ENCODE measurements at regions not wholly inside any gene's neighbourhood (a gene's known extent, or its start where the extent isn't known, plus 50 kb on each side); places are given as distances from the start of the nearest gene placed in this dataset.
A peak's percentile ranks its signal among the peaks of the same experiment; 100 is the strongest.

- Mint-ChIP-seq H3K4me1 (no peaks in the 10 kb centered on the region), H3K4me3 (no peak overlapping the region), H3K36me3 (peaks cover 0 to 4% (median 0%) of the 10 kb centered on the region in 3 donors), H3K9me3 (no peaks in the 10 kb centered on the region), H3K27me3 (peaks cover 7 to 26% of the 10 kb centered on the region in 2 donors), H3K27ac (no peak overlapping the region)
- no peak for DNase-seq
- H3K4me1 ChIP-seq (ENCODE audit: insufficient read depth, low read length), result no peaks in the 10 kb centered on the region
- H3K27me3 ChIP-seq (ENCODE audit: insufficient read depth, low read length, poor library complexity, severe bottlenecking), result no peaks in the 10 kb centered on the region
- POLR2A ChIA-PET, result no interaction called here
- no peaks in the 10 kb centered on the region for H3K9me3 ChIP-seq (ENCODE audit: low read length)
- no peak overlapping the region for H3K27ac ChIP-seq (ENCODE audit: low read depth, low read length)
- no peaks in the 10 kb centered on the region for H3K36me3 ChIP-seq (ENCODE audit: insufficient read depth, low read length)
- no peak overlapping the region for H3K4me3 ChIP-seq (ENCODE audit: low read length)
- CTCF ChIA-PET, result no interaction called here
These were observed 464.6 kb downstream of the MTX2 start for GRCh38 chr2:176733698-176734430.

- ChIA-PET CTCF (no interaction called here), POLR2A (no interaction called here)
- no peaks in the 10 kb centered on the region for H3K4me1 Mint-ChIP-seq
- no peak overlapping the region for H3K4me3 Mint-ChIP-seq
- H3K36me3 Mint-ChIP-seq, result peaks cover 0 to 4% (median 0%) of the 10 kb centered on the region in 3 donors
- Histone ChIP-seq H3K4me1 (ENCODE audit: insufficient read depth, low read length) (no peaks in the 10 kb centered on the region), H3K36me3 (ENCODE audit: insufficient read depth, low read length) (no peaks in the 10 kb centered on the region), H3K27me3 (ENCODE audit: insufficient read depth, low read length, poor library complexity, severe bottlenecking) (no peaks in the 10 kb centered on the region), H3K27ac (ENCODE audit: low read depth, low read length) (no peak overlapping the region), H3K9me3 (ENCODE audit: low read length) (no peaks in the 10 kb centered on the region), H3K4me3 (ENCODE audit: low read length) (no peak overlapping the region)
- DNase-seq, result no peak
- H3K27me3 Mint-ChIP-seq, result peaks cover 7 to 24% of the 10 kb centered on the region in 2 donors
- H3K9me3 Mint-ChIP-seq, result no peaks in the 10 kb centered on the region
- no peak overlapping the region for H3K27ac Mint-ChIP-seq
These were observed 465.6 kb downstream of the MTX2 start for GRCh38 chr2:176734868-176735267.

GRCh38 chr2:176742271-176742670, 470.3 kb upstream of the HNRNPA3 start:
- Histone ChIP-seq H3K27ac (ENCODE audit: low read depth, low read length) (no peak overlapping the region), H3K36me3 (ENCODE audit: insufficient read depth, low read length) (no peaks in the 10 kb centered on the region), H3K4me3 (ENCODE audit: low read length) (no peak overlapping the region), H3K4me1 (ENCODE audit: insufficient read depth, low read length) (no peaks in the 10 kb centered on the region), H3K27me3 (ENCODE audit: insufficient read depth, low read length, poor library complexity, severe bottlenecking) (no peaks in the 10 kb centered on the region), H3K9me3 (ENCODE audit: low read length) (no peaks in the 10 kb centered on the region)
- H3K4me3 Mint-ChIP-seq, result no peak overlapping the region
- H3K9me3 Mint-ChIP-seq, result peaks cover 0 to 1% (median 0%) of the 10 kb centered on the region in 5 donors
- H3K27me3 Mint-ChIP-seq, result peaks cover 13 to 15% of the 10 kb centered on the region in 2 donors
- H3K27ac Mint-ChIP-seq, result no peak overlapping the region
- H3K4me1 Mint-ChIP-seq, result peaks cover 0 to 7% (median 5%) of the 10 kb centered on the region in 3 donors
- H3K36me3 Mint-ChIP-seq, result peaks cover 0 to 4% (median 0%) of the 10 kb centered on the region in 3 donors
- ChIA-PET CTCF (no interaction called here), POLR2A (no interaction called here)
- DNase-seq, result no peak

GRCh38 chr2:176743671-176744070, 468.9 kb upstream of the HNRNPA3 start:
- Mint-ChIP-seq H3K27ac (no peak overlapping the region), H3K9me3 (peaks cover 0 to 1% (median 0%) of the 10 kb centered on the region in 5 donors), H3K4me3 (no peak overlapping the region), H3K27me3 (peaks cover 6% of the 10 kb centered on the region in 2 donors), H3K36me3 (no peaks in the 10 kb centered on the region), H3K4me1 (peaks cover 0 to 7% (median 5%) of the 10 kb centered on the region in 3 donors)
- CTCF ChIA-PET, result no interaction called here
- no peak overlapping the region for H3K27ac ChIP-seq (ENCODE audit: low read depth, low read length)
- no peaks in the 10 kb centered on the region for H3K9me3 ChIP-seq (ENCODE audit: low read length)
- H3K4me1 ChIP-seq (ENCODE audit: insufficient read depth, low read length), result no peaks in the 10 kb centered on the region
- H3K36me3 ChIP-seq (ENCODE audit: insufficient read depth, low read length), result no peaks in the 10 kb centered on the region
- no peaks in the 10 kb centered on the region for H3K27me3 ChIP-seq (ENCODE audit: insufficient read depth, low read length, poor library complexity, severe bottlenecking)
- POLR2A ChIA-PET, result no interaction called here
- no peak for DNase-seq
- no peak overlapping the region for H3K4me3 ChIP-seq (ENCODE audit: low read length)

GRCh38 chr2:176744146-176744545, 468.4 kb upstream of the HNRNPA3 start:
- Histone ChIP-seq H3K27me3 (ENCODE audit: insufficient read depth, low read length, poor library complexity, severe bottlenecking) (no peaks in the 10 kb centered on the region), H3K4me1 (ENCODE audit: insufficient read depth, low read length) (no peaks in the 10 kb centered on the region), H3K9me3 (ENCODE audit: low read length) (no peaks in the 10 kb centered on the region), H3K36me3 (ENCODE audit: insufficient read depth, low read length) (no peaks in the 10 kb centered on the region), H3K27ac (ENCODE audit: low read depth, low read length) (no peak overlapping the region), H3K4me3 (ENCODE audit: low read length) (no peak overlapping the region)
- Mint-ChIP-seq H3K9me3 (peaks cover 0 to 1% (median 0%) of the 10 kb centered on the region in 5 donors), H3K4me1 (peaks cover 0 to 7% (median 5%) of the 10 kb centered on the region in 3 donors), H3K36me3 (no peaks in the 10 kb centered on the region), H3K27ac (no peak overlapping the region), H3K4me3 (no peak overlapping the region), H3K27me3 (peaks cover 4 to 6% of the 10 kb centered on the region in 2 donors)
- POLR2A ChIA-PET, result no interaction called here
- DNase-seq, result no peak
- CTCF ChIA-PET, result no interaction called here

- no peak overlapping the region for H3K4me3 ChIP-seq (ENCODE audit: low read length)
- Mint-ChIP-seq H3K4me1 (peaks cover 0 to 7% (median 5%) of the 10 kb centered on the region in 3 donors), H3K36me3 (no peaks in the 10 kb centered on the region), H3K9me3 (peaks cover 0 to 1% (median 0%) of the 10 kb centered on the region in 5 donors), H3K4me3 (no peak overlapping the region), H3K27ac (peak overlapping the region in 1 of 8 donors; percentile 12), H3K27me3 (peaks cover 4 to 6% of the 10 kb centered on the region in 2 donors)
- H3K36me3 ChIP-seq (ENCODE audit: insufficient read depth, low read length), result no peaks in the 10 kb centered on the region
- no peak overlapping the region for H3K27ac ChIP-seq (ENCODE audit: low read depth, low read length)
- CTCF ChIA-PET, result no interaction called here
- H3K9me3 ChIP-seq (ENCODE audit: low read length), result no peaks in the 10 kb centered on the region
- POLR2A ChIA-PET, result no interaction called here
- no peaks in the 10 kb centered on the region for H3K27me3 ChIP-seq (ENCODE audit: insufficient read depth, low read length, poor library complexity, severe bottlenecking)
- H3K4me1 ChIP-seq (ENCODE audit: insufficient read depth, low read length), result no peaks in the 10 kb centered on the region
- no peak for DNase-seq
These were observed 466.9 kb upstream of the HNRNPA3 start for GRCh38 chr2:176745543-176746200.

- Mint-ChIP-seq H3K27me3 (peaks cover under 1 to 4% of the 10 kb centered on the region in 2 donors), H3K36me3 (no peaks in the 10 kb centered on the region), H3K27ac (no peak overlapping the region), H3K9me3 (peaks cover 0 to 1% (median 0%) of the 10 kb centered on the region in 5 donors), H3K4me3 (no peak overlapping the region), H3K4me1 (peaks cover 0 to 7% (median 5%) of the 10 kb centered on the region in 3 donors)
- Histone ChIP-seq H3K27ac (ENCODE audit: low read depth, low read length) (no peak overlapping the region), H3K9me3 (ENCODE audit: low read length) (no peaks in the 10 kb centered on the region), H3K4me1 (ENCODE audit: insufficient read depth, low read length) (no peaks in the 10 kb centered on the region), H3K27me3 (ENCODE audit: insufficient read depth, low read length, poor library complexity, severe bottlenecking) (no peaks in the 10 kb centered on the region), H3K36me3 (ENCODE audit: insufficient read depth, low read length) (no peaks in the 10 kb centered on the region), H3K4me3 (ENCODE audit: low read length) (no peak overlapping the region)
- CTCF ChIA-PET, result no interaction called here
- DNase-seq, result no peak
- POLR2A ChIA-PET, result no interaction called here
These were observed 466.2 kb upstream of the HNRNPA3 start for GRCh38 chr2:176746411-176746810.

- no peaks in the 10 kb centered on the region for H3K27me3 Mint-ChIP-seq
- H3K27ac Mint-ChIP-seq, result no peak overlapping the region
- Histone ChIP-seq H3K9me3 (ENCODE audit: low read length) (no peaks in the 10 kb centered on the region), H3K4me3 (ENCODE audit: low read length) (no peak overlapping the region), H3K27ac (ENCODE audit: low read depth, low read length) (no peak overlapping the region), H3K27me3 (ENCODE audit: insufficient read depth, low read length, poor library complexity, severe bottlenecking) (no peaks in the 10 kb centered on the region), H3K4me1 (ENCODE audit: insufficient read depth, low read length) (no peaks in the 10 kb centered on the region), H3K36me3 (ENCODE audit: insufficient read depth, low read length) (no peaks in the 10 kb centered on the region)
- no peak overlapping the region for H3K4me3 Mint-ChIP-seq
- ChIA-PET CTCF (no interaction called here), POLR2A (no interaction called here)
- H3K4me1 Mint-ChIP-seq, result peaks cover 0 to 7% (median 5%) of the 10 kb centered on the region in 3 donors
- H3K36me3 Mint-ChIP-seq, result no peaks in the 10 kb centered on the region
- H3K9me3 Mint-ChIP-seq, result no peaks in the 10 kb centered on the region
- no peak for DNase-seq
These were observed 465.1 kb upstream of the HNRNPA3 start for GRCh38 chr2:176747506-176747905.
